Mucosa of descending colon (tissue), 3 donors: ENCODE measurements at regions not wholly inside any gene's neighbourhood (a gene's known extent, or its start where the extent isn't known, plus 50 kb on each side); places are given as distances from the start of the nearest gene placed in this dataset.

Source experiments
- ATAC-seq: fragments of 200-7000 bp; cut with Tn5 transposase; one replicate; pipeline ENCODE4 v1.9.1; 2020; ENCODE audit warnings: mild to moderate bottlenecking, moderate library complexity
- DNase-seq, 3 donors: peaks; one replicate each; pipeline ENCODE4 v3.0.0-alpha.2; 2020
- H3K36me3 ChIP-seq: fragments of 200-600 bp; one replicate; pipeline ENCODE4 v1.8.0; 2021; ENCODE audit warnings: low read depth, mild to moderate bottlenecking
- H3K4me1 ChIP-seq: fragments of 200-600 bp; one replicate; pipeline ENCODE4 v1.8.0; 2021; ENCODE audit warnings: low read depth, mild to moderate bottlenecking
- H3K4me3 ChIP-seq: fragments of 200-600 bp; one replicate; pipeline ENCODE4 v1.8.0; 2021; ENCODE audit warnings: mild to moderate bottlenecking
- H3K9me3 ChIP-seq: fragments of 200-600 bp; one replicate; pipeline ENCODE4 v1.8.0; 2021; ENCODE audit warnings: mild to moderate bottlenecking
- CTCF ChIP-seq: fragments of 200-600 bp; IDR thresholded peaks from one replicate; pipeline ENCODE4 v1.8.0; 2022; ENCODE audit warnings: antibody characterized with exemption, mild to moderate bottlenecking
- intact Hi-C, 2 donors: fragments of 100-400 bp; cut with DNase I in 1 of 2; cut with micrococcal nuclease in 1 of 2; formaldehyde crosslinking; loops; one replicate each; pipeline versions ENCODE4 v1.11.0 to v1.11.1; 2022; cut with DNase I, micrococcal nuclease
- donor health status: DM: no; HTN: no; CAD: no; lungs with moderate emphysema.
- donor health status: DM: no; HTN: no; CAD: no.
- donor health status: DM: no; HTN: yes; CAD: no.

GRCh38 chr14:55938249-55938791 is 179.9 kb upstream of the PELI2 start:
- no peak for DNase-seq
- no peaks in the 10 kb centered on the region for H3K4me1 ChIP-seq

GRCh38 chr14:55942076-55942654 is 176.0 kb upstream of the PELI2 start:
- H3K4me3 ChIP-seq = no peak overlapping the region
- TF ChIP-seq CTCF = no peak
- H3K9me3 ChIP-seq = no peaks in the 10 kb centered on the region
- intact Hi-C loops = no loop called here
- DNase-seq = peak in 1 of 3 donors; percentile 50
- no peaks in the 10 kb centered on the region for H3K36me3 ChIP-seq
- H3K4me1 ChIP-seq = no peaks in the 10 kb centered on the region
- ATAC-seq = peak; percentile 72

More at GRCh38 chr14:55938249-55938791, 179.9 kb upstream of the PELI2 start:
- H3K4me3 ChIP-seq = no peak overlapping the region
- H3K36me3 ChIP-seq = no peaks in the 10 kb centered on the region
- intact Hi-C loops = no loop called here
- no peaks in the 10 kb centered on the region for H3K9me3 ChIP-seq
- TF ChIP-seq CTCF = no peak
- no peak for ATAC-seq

GRCh38 chr14:55942826-55943225 is 175.4 kb upstream of the PELI2 start:
- intact Hi-C loops = no loop called here
- no peak for TF ChIP-seq CTCF
- ATAC-seq = no peak

GRCh38 chr14:55944757-55945156 is 173.5 kb upstream of the PELI2 start:
- intact Hi-C loops = no loop called here
- H3K4me3 ChIP-seq = no peak overlapping the region
- ATAC-seq (no peak), DNase-seq (no peak)
- no peaks in the 10 kb centered on the region for H3K36me3 ChIP-seq
- no peaks in the 10 kb centered on the region for H3K4me1 ChIP-seq
- no peak for TF ChIP-seq CTCF
- H3K9me3 ChIP-seq = no peaks in the 10 kb centered on the region

More at GRCh38 chr14:55942826-55943225, 175.4 kb upstream of the PELI2 start:
- Histone ChIP-seq H3K4me1 (no peaks in the 10 kb centered on the region), H3K9me3 (no peaks in the 10 kb centered on the region), H3K36me3 (no peaks in the 10 kb centered on the region), H3K4me3 (no peak overlapping the region)
- DNase-seq = no peak

- intact Hi-C loops = no loop called here
- ATAC-seq = no peak
These were observed 172.0 kb upstream of the PELI2 start for GRCh38 chr14:55946231-55946630.

More at GRCh38 chr14:55946231-55946630, 172.0 kb upstream of the PELI2 start:
- H3K4me3 ChIP-seq = no peak overlapping the region
- H3K4me1 ChIP-seq = no peaks in the 10 kb centered on the region
- H3K36me3 ChIP-seq = no peaks in the 10 kb centered on the region
- H3K9me3 ChIP-seq = no peaks in the 10 kb centered on the region
- TF ChIP-seq CTCF = no peak
- DNase-seq = no peak
